ENCODE measurements at regions not wholly inside any gene's neighbourhood (a gene's known extent, or its start where the extent isn't known, plus 50 kb on each side); places are given as distances from the start of the nearest gene placed in this dataset.

DNA sequence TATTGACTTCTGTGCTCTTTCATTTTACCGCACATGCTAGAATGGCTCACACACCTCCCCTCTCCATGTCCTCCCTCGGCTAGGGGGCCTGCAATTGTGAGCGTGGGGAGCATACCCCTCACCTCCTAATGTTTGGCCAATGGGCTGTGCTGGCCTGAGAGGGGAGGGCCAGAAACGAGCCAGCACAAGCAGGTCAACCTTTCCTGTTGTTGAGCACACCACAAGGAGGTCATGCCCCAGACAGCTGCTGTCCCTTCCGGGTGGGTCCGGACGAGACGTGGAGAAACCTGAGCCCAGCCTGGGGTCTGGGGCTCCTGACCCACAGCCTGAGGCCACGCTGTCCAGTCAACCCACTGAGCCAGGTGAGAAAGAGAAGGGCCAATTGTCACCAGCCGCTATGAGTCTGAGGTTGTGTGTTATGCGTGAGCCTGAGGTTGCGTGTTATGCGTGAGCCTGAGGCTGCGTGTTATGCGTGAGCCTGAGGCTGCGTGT is 77.4 kb downstream of the TTLL2 start:
- Histone ChIP-seq H3K27ac (no peak overlapping the region), H3K4me2 (no peak overlapping the region), H3K4me1 (no peaks in the 10 kb centered on the region), H3K4me3 (no peak overlapping the region), H3K9me3 (no peaks in the 10 kb centered on the region)
- CTCF ChIA-PET = no interaction called here
- POLR2A ChIA-PET = no interaction called here
- DNase-seq (ENCODE audit: low read depth in 1 of 2, low spot score in 1 of 2) (no peak), FAIRE-seq (no peak), ATAC-seq (no peak)
- 57% methylated on average over 8 of the region's 16 CpGs for WGBS (ENCODE audit: missing lambda C conversion rate)
- TF ChIP-seq NR3C1 (IDR thresholded peaks at IDR 0.05) (no peak), MAZ (IDR thresholded peaks at IDR 0.05; ENCODE audit: borderline replicate concordance, low read depth, low read length) (no peak), RCOR1 (IDR thresholded peaks at IDR 0.05; ENCODE audit: low read depth, low read length) (no peak), CHD4 (IDR thresholded peaks at IDR 0.05; ENCODE audit: borderline replicate concordance) (no peak), RAD21 (conservative IDR thresholded peaks at IDR 0.05 in 1 of 2, IDR thresholded peaks at IDR 0.05 in 1 of 2) (no peak), REST (IDR thresholded peaks at IDR 0.05) (no peak), ESRRA (IDR thresholded peaks at IDR 0.05; ENCODE audit: borderline replicate concordance, low read length) (no peak), EP300 (IDR thresholded peaks at IDR 0.05) (no peak), HOXB13 (CRISPR knock-in tag; IDR thresholded peaks at IDR 0.05; ENCODE audit: low read depth) (no peak), PBX3 (IDR thresholded peaks at IDR 0.05) (no peak), ELK1 (IDR thresholded peaks at IDR 0.05; ENCODE audit: low read depth, low read length) (no peak), EHF (CRISPR knock-in tag; IDR thresholded peaks at IDR 0.05) (no peak), HOXA7 (CRISPR knock-in tag; IDR thresholded peaks at IDR 0.05) (no peak), NFE2L2 (conservative IDR thresholded peaks at IDR 0.05; ENCODE audit: low read length) (no peak), RFX5 (IDR thresholded peaks at IDR 0.05) (no peak), JUN (IDR thresholded peaks at IDR 0.05) (no peak), KDM1A (IDR thresholded peaks at IDR 0.05; ENCODE audit: low read depth) (no peak), CBX2 (IDR thresholded peaks at IDR 0.05; ENCODE audit: borderline replicate concordance, low read depth) (no peak)
- TF ChIP-seq, protein P1, sequence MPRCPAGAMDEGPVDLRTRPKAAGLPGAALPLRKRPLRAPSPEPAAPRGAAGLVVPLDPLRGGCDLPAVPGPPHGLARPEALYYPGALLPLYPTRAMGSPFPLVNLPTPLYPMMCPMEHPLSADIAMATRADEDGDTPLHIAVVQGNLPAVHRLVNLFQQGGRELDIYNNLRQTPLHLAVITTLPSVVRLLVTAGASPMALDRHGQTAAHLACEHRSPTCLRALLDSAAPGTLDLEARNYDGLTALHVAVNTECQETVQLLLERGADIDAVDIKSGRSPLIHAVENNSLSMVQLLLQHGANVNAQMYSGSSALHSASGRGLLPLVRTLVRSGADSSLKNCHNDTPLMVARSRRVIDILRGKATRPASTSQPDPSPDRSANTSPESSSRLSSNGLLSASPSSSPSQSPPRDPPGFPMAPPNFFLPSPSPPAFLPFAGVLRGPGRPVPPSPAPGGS (IDR thresholded peaks at IDR 0.05) = no peak
- TF ChIP-seq, protein P2, sequence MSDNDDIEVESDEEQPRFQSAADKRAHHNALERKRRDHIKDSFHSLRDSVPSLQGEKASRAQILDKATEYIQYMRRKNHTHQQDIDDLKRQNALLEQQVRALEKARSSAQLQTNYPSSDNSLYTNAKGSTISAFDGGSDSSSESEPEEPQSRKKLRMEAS (IDR thresholded peaks at IDR 0.05) = no peak

DNA sequence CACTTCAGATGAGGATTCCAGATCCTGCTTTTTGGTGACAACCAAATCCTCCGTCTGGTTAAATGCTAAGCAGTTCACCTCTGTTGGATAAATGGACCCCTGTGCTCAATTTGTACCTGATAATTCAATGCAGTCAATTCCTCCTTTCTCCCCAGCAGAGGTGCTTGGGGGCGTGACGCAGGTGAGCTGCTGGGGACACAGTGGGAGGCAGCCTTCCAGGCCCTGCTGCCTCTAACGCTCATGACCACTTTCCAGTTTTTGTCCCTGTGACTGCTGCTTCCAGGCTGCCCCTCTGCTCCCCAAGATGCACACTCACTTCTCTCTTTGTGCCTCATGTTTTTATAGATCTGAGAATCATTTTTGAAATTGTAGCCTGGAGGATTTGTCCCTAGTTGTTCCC is 78.5 kb downstream of the TTLL2 start:
- FAIRE-seq (no peak), DNase-seq (ENCODE audit: low read depth in 1 of 2, low spot score in 1 of 2) (no peak), ATAC-seq (no peak)
- Histone ChIP-seq H3K9me3 (no peaks in the 10 kb centered on the region), H3K4me3 (no peak overlapping the region), H3K4me2 (no peak overlapping the region), H3K4me1 (no peaks in the 10 kb centered on the region), H3K27ac (no peak overlapping the region)
- 45% methylated on average over 4 of the region's 4 CpGs for WGBS (ENCODE audit: missing lambda C conversion rate)
- CTCF ChIA-PET = no interaction called here
- POLR2A ChIA-PET = no interaction called here
- TF ChIP-seq REST (IDR thresholded peaks at IDR 0.05) = no peak
- TF ChIP-seq NR3C1 (IDR thresholded peaks at IDR 0.05) = no peak
- TF ChIP-seq RFX5 (IDR thresholded peaks at IDR 0.05) = no peak
- TF ChIP-seq HES2 (IDR thresholded peaks at IDR 0.05) = no peak
- TF ChIP-seq HOXA7 (CRISPR knock-in tag; IDR thresholded peaks at IDR 0.05) = no peak
- no peak for TF ChIP-seq JUNB (IDR thresholded peaks at IDR 0.05)
- no peak for TF ChIP-seq TFCP2L1 (CRISPR knock-in tag; IDR thresholded peaks at IDR 0.05)
- no peak for TF ChIP-seq FOSB (CRISPR knock-in tag; IDR thresholded peaks at IDR 0.05)
- no peak for TF ChIP-seq MAZ (IDR thresholded peaks at IDR 0.05; ENCODE audit: borderline replicate concordance, low read depth, low read length)
- no peak for TF ChIP-seq MYC (IDR thresholded peaks at IDR 0.05; ENCODE audit: borderline replicate concordance, low read length)
- TF ChIP-seq ZC3H11A (IDR thresholded peaks at IDR 0.05) = no peak
- no peak for TF ChIP-seq KDM1A (IDR thresholded peaks at IDR 0.05; ENCODE audit: low read depth)
- no peak for TF ChIP-seq HDAC2 (IDR thresholded peaks at IDR 0.05)
- no peak for TF ChIP-seq POLR2A (IDR thresholded peaks at IDR 0.05; ENCODE audit: low read length)

All from A549 (cell line).